GM18498 (cell line): ENCODE measurements at regions not wholly inside any gene's neighbourhood (a gene's known extent, or its start where the extent isn't known, plus 50 kb on each side); places are given as distances from the start of the nearest gene placed in this dataset.
"Not testable (repeated sequence)": the region's sequence is repeated elsewhere in the genome, so short reads cannot be mapped to it uniquely, and the experiment has no call there.

ENCODE experiments used
- ATAC-seq: cut with Tn5 transposase; IDR thresholded peaks from one replicate; pipeline ENCODE4 v1.9.1; 2021; ENCODE audit warnings: mild to moderate bottlenecking, moderate library complexity; ENCODE audit not compliant: unreplicated experiment

GRCh38 chr3:30408105-30408557, 198.3 kb upstream of the TGFBR2 start:
- no peak for ATAC-seq

DNA sequence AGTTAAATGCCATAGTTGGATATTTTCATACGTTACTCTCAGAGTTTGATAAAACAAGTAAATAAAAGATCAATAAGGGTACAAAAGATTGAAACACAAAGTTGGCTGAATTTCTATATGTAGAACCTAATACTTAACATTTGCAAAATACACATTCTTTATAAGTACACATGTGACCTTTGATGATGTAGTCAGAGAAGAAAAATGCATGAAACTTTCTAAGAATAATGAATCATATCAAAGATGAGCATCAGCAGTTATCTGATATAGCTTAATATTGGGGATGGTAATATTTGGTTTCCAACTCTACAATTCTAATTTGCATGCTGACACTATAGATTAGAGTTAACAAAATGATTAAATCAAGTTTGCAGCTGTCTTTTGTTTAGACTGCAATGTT, 188.0 kb upstream of the TGFBR2 start:
- no peak for ATAC-seq

- ATAC-seq: no peak
Observed at GRCh38 chr3:30421266-30421665, 185.1 kb upstream of the TGFBR2 start.

GRCh38 chr3:30426293-30426993, 180.0 kb upstream of the TGFBR2 start:
- ATAC-seq: no peak

DNA sequence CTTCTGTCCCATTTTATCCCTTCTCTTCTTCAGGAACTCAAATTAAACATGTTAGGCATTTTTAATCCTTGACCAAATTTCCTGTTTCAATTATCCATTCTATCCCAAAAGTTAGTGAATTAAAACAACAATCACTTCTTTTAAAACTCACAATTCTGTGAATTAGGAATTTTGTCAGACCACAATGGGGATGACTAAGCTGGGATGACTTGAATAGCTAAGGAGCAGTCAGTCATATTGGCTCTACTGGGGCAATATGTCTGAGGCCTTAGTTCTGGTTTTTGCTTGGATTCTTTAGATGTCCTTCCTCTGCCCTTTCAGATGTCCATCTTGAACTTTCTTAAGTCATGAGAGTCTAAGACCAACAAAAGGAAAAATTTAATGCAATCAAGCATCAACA, 178.2 kb upstream of the TGFBR2 start:
- ATAC-seq: no peak

- ATAC-seq: no peak
Observed at GRCh38 chr3:30435861-30436331, 170.5 kb upstream of the TGFBR2 start.

DNA sequence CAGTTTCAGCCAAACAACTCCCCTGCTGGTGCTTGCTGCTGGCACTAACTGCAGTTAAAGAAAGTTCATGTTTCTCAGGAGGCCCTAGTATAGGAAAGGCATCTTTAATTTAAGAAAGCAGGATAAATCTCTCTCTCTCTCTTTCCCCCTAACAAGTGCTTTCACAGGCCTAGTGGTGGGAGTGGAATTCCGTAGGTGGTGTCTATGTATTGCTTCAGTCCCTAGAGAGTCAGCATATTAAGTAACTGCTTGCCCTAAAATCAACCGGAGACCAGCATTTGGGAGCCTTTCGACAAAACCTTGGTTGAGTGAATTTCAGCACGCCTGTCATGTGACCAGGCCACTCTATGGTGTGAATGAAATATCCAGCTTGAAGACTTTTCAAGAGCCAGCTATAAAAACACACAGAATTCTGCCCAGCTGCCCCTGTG, 169.2 kb upstream of the TGFBR2 start:
- no peak for ATAC-seq

- ATAC-seq: peak; percentile 48
Observed at GRCh38 chr3:30438126-30438525, 168.3 kb upstream of the TGFBR2 start.

GRCh38 chr3:30439451-30440053, 166.8 kb upstream of the TGFBR2 start:
- ATAC-seq: no peak

DNA sequence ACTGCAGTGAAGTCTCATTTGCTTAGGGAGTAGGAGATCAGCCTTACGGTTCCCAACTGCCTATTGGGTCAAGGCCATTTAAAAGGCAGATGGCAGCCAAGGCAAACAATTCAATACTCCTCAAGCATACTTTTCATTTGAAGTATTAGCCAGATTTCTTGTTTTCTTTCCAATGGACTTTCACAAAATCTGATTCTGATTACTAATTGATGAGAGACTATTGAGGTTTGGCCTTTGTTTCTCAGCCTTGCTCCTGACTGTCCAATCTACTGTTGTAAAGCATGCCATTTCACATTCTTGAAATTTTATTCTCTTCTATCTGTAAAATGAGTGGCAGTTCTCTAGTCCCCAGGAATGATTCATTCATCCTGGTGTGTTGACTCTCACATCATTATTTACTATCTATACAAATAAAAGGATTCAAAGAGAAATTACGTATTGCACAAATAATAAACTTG, 166.2 kb upstream of the TGFBR2 start:
- ATAC-seq: no peak

DNA sequence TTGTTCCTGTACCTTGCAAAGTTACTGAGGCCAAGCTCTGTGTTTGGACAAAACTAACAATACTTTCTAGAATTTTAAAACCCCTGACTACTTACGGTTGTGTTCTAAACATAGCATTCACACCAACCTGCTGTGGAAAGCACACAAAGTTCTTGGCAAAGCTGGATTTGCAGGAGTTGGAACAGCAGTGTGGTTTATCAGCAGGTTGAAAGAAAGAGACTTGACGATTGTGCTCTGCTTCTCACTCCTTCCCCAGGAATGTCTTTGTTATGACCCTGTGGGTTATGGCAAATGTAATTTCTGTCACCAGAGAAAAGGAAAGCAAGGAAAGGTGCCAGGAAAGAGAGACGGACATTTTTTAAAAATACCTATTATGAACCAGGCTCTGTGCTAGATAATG, 165.5 kb upstream of the TGFBR2 start:
- no peak for ATAC-seq

DNA sequence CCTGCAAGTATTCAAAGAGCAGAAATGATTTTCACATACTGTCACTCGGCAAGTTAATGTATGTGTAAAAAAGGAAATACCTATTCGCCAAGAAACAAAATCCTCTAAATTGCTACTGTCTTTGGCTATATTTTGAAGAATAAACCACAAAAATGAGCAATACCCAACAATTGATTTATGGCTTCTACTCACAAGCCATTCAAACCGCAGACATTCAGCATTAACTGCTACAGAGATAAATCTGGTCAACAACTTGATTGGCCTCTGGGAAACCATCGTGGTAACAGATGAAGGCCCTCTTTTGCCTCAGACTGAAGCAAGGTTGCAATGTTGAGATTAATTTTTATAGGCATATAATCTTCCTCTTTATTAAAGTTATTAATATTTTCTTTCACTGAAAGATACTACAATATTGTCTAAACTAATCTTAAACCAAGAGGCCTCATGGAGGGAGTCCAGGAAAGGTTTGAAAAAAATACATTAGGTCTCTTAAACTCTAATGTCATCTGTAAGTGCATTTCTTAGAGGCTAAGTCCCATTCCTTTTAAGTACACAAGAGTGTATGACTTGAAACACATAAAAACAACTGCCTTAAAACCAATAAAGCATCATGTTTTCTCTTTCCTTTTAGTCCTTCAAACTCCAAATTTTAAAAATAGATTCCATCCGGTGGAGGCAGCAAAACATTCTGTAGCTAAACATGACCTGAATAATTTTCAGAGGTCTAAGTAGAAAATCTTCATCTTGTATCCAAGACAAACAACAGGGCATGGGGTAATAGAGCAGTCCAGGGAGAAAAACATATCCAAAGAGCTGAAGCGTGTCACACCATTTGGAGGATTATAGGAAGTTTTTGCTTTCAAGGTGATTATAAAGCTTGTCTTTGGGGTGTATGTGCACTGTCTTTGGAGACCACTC, 162.4 kb upstream of the TGFBR2 start:
- no peak for ATAC-seq

DNA sequence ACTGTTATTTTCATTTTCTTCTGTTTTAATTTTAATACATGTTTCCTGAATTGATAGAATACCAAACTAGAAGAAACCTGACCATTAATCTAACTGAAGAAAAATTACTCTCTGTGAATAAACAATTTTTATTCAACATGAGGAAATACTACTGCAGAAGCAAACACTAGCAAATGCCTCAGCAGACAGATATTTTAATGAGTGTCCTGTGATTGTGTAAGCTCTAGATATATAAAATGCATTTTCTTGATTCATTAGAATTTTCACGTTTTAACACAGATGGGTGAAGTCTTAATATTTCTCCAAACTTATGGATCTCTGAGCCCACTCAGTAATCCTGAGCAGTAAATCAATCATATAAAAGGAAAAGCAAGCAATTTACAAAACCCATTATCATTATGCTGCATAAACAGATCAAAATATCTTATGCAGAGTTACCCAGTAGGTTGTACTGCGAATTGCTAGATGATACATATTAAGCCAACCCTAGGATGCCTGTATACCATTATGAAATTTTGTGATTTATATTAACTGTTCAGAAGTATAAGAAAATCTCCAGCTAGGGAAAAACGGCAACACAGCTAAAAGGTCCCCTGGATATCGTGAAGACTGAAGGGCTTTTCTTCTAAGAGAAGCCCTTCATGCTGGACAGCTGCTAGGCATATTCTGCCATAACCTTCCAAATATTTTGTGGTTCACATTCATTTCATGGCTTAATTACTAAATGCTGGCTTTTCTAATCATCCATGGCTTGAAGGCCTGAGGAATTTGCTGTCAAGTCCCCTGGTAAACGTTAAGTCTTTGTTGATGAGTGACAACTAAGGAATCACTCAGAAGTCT, 157.7 kb upstream of the TGFBR2 start:
- ATAC-seq: no peak

DNA sequence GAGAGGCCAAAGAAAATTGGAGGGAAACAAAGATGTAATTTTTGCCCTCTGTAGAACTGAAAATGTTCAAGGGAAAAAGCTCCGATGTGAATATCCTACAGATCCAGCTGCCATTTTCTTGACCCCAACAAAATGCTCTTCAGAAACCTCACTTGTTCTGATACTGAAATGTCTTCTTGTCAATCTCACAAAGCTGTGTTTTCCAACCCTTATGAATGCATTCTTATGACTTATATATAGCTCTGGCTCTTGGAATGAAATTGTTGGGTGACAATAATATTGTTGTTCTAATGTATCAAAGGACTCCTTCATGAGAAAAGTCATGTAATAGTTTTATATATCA, 157.1 kb upstream of the TGFBR2 start:
- no peak for ATAC-seq

DNA sequence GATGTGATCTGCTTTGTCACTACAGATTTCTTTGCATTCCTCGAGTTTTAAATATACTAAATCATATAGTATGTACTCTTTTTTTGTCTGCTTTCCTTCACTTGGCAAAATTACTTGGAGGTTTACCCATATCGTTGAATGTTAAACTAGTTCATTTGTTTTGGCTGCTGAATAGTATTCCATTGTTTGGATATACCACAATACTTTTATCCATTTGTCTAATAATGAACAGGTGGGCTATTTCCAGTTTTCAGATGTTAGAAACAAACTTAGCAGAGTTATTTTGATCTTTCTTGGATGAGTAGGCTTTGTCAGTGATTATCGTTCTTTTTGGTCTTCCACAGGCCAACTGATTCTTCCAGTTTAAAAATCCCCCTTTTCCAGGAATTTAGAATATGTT, 154.0 kb upstream of the TGFBR2 start:
- ATAC-seq: no peak

- ATAC-seq: no peak
Observed at GRCh38 chr3:30453360-30454039, 152.9 kb upstream of the TGFBR2 start.

GRCh38 chr3:30454636-30455035, 151.8 kb upstream of the TGFBR2 start:
- ATAC-seq: no peak

GRCh38 chr3:30455112-30455511, 151.3 kb upstream of the TGFBR2 start:
- ATAC-seq: not testable (repeated sequence)

GRCh38 chr3:30455840-30456239, 150.6 kb upstream of the TGFBR2 start:
- no peak for ATAC-seq

DNA sequence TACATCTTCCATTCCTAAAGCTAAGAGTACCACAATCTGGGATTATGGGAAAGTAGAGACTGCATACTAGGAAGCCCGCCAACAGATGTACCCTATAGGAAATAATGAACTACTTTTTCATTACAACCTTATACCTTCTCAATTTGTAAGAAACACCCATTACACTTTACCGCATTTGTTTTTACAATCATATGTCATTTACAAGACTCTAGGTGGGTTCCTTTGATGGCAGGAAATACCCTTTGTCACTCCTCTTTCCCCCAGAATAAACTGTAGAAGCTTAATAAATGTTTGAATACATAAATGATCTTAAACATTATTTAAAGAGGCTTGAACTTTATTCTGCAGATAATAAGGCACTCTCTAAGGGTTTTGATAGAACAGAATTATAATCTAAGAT, 150.1 kb upstream of the TGFBR2 start:
- ATAC-seq: no peak
